Transverse colon (tissue), 4 donors: ENCODE measurements at regions not wholly inside any gene's neighbourhood (a gene's known extent, or its start where the extent isn't known, plus 50 kb on each side); places are given as distances from the start of the nearest gene placed in this dataset.
"Not testable (repeated sequence)": the region's sequence is repeated elsewhere in the genome, so short reads cannot be mapped to it uniquely, and the experiment has no call there.

Source experiments
- DNase-seq: peaks from one replicate; pipeline ENCODE4 v3.0.0-alpha.2; 2019
- H3K27ac ChIP-seq, 4 donors: fragments of 200-600 bp; sonication (generic); 2 replicates each; pipeline ENCODE4 v1.5.1; 2016 to 2018; ENCODE audit warnings: inconsistent platforms in 4 of 4
- H3K27me3 ChIP-seq: fragments of 200-600 bp; sonication (generic); 2 replicates; pipeline ENCODE4 v1.5.1; 2017; ENCODE audit warnings: inconsistent platforms
- H3K36me3 ChIP-seq, 4 donors: fragments of 200-600 bp; sonication (generic); 2 replicates each; pipeline ENCODE4 v1.5.1; 2017 to 2019; ENCODE audit warnings: inconsistent platforms in 4 of 4
- H3K4me1 ChIP-seq, 4 donors: fragments of 200-600 bp; sonication (generic); 2 replicates each; pipeline ENCODE4 v1.5.1; 2017 to 2020; ENCODE audit warnings: inconsistent platforms in 4 of 4
- H3K4me3 ChIP-seq, 4 donors: fragments of 200-600 bp; sonication (generic); 1 replicate in 1 of 4; 2 replicates in 3 of 4; pipeline versions ENCODE4 v1.5.1 to v1.6.1; 2017 to 2019; ENCODE audit warnings: inconsistent platforms in 4 of 4
- H3K9me3 ChIP-seq, 2 donors: fragments of 200-600 bp; sonication (generic); 2 replicates each; pipeline ENCODE4 v1.5.1; 2017 to 2019; ENCODE audit warnings: inconsistent platforms in 2 of 2
- EP300 ChIP-seq: sonication (generic); formaldehyde crosslinking; IDR thresholded peaks from one replicate; pipeline ENCODE4 v1.6.1; 2017; ENCODE audit warnings: antibody characterized with exemption, low read depth
- POLR2A ChIP-seq: fragments of 450-650 bp; IDR thresholded peaks from one replicate; pipeline ENCODE4 v1.6.1; 2016; ENCODE audit warnings: antibody characterized with exemption, mild to moderate bottlenecking, moderate library complexity
- POLR2AphosphoS5 ChIP-seq, 3 donors: sonication (generic); formaldehyde crosslinking; IDR thresholded peaks; one replicate each; pipeline ENCODE4 v1.6.1; 2016; ENCODE audit warnings: antibody characterized with exemption in 3 of 3
- WGBS, 2 donors: methylation state at CpG; one replicate each; pipeline ENCODE4 v1.1.5; 2018; ENCODE audit warnings: low coverage in 1 of 2; 5-methylcytosine and 5-hydroxymethylcytosine counted together
- in situ Hi-C, 4 donors: fragments of 200-750 bp; cut with MboI; loops; one replicate each; pipeline versions ENCODE4 v1.15.0 to v1.15.1; 2017; ENCODE audit warnings: low sequenced_read_pairs in 3 of 4, low pct_ligation_motif_present in 1 of 4, low pct_unique_long_range_greater_than_20kb in 1 of 4
- intact Hi-C: fragments of 100-400 bp; cut with DNase I; formaldehyde crosslinking; loops from one replicate; pipeline ENCODE4 v1.15.1; 2023; ENCODE audit warnings: low total_unique reads
- TF ChIP-seq, protein P1 (sequence below), 5 experiments: fragments of 200-600 bp in 3 of 5; fragments of 450-650 bp in 2 of 5; sonication (generic) in 3 of 5; IDR thresholded peaks; 1 replicate in 2 of 5; 2 replicates in 3 of 5; pipeline ENCODE4 v1.5.1; 2016 to 2017; ENCODE audit warnings: antibody characterized with exemption in 5 of 5, inconsistent platforms in 3 of 5, mild to moderate bottlenecking in 2 of 5, moderate library complexity in 1 of 5

DNA sequence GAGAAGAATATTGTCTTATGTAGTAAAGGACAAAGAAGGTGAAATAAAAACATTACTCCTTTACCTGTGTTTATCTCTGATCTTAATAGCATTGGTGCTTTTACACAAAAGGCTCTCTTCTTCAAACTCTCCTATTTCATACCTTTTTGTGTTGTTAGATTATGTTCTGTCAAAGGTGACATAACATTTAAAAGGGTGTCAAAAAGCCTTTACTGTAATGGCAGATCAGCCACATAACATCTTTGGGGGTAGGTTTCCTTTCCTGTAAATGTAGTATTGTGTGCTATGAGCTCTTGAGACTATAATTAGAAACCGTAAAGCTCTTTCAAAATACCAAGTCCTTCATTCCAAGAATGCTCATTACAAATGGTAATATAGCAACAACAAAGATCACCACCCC, 400.1 kb downstream of the LNPK start:
- WGBS, 2 donors = 84 to 100% methylated on average over 1 of the region's 1 CpG
- H3K27me3 ChIP-seq = no peaks in the 10 kb centered on the region
- no peak overlapping the region for H3K27ac ChIP-seq
- no peak for TF ChIP-seq POLR2AphosphoS5 (IDR thresholded peaks at IDR 0.05)
- no peak for TF ChIP-seq POLR2A
- TF ChIP-seq EP300 = no peak
- TF ChIP-seq, protein P1, sequence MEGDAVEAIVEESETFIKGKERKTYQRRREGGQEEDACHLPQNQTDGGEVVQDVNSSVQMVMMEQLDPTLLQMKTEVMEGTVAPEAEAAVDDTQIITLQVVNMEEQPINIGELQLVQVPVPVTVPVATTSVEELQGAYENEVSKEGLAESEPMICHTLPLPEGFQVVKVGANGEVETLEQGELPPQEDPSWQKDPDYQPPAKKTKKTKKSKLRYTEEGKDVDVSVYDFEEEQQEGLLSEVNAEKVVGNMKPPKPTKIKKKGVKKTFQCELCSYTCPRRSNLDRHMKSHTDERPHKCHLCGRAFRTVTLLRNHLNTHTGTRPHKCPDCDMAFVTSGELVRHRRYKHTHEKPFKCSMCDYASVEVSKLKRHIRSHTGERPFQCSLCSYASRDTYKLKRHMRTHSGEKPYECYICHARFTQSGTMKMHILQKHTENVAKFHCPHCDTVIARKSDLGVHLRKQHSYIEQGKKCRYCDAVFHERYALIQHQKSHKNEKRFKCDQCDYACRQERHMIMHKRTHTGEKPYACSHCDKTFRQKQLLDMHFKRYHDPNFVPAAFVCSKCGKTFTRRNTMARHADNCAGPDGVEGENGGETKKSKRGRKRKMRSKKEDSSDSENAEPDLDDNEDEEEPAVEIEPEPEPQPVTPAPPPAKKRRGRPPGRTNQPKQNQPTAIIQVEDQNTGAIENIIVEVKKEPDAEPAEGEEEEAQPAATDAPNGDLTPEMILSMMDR (IDR thresholded peaks at IDR 0.05) = no peak
- H3K4me1 ChIP-seq = no peaks in the 10 kb centered on the region
- DNase-seq = no peak
- no peaks in the 10 kb centered on the region for H3K36me3 ChIP-seq
- H3K9me3 ChIP-seq = no peaks in the 10 kb centered on the region
- in situ Hi-C loops = no loop called here
- no peak overlapping the region for H3K4me3 ChIP-seq
- intact Hi-C loops = no loop called here

DNA sequence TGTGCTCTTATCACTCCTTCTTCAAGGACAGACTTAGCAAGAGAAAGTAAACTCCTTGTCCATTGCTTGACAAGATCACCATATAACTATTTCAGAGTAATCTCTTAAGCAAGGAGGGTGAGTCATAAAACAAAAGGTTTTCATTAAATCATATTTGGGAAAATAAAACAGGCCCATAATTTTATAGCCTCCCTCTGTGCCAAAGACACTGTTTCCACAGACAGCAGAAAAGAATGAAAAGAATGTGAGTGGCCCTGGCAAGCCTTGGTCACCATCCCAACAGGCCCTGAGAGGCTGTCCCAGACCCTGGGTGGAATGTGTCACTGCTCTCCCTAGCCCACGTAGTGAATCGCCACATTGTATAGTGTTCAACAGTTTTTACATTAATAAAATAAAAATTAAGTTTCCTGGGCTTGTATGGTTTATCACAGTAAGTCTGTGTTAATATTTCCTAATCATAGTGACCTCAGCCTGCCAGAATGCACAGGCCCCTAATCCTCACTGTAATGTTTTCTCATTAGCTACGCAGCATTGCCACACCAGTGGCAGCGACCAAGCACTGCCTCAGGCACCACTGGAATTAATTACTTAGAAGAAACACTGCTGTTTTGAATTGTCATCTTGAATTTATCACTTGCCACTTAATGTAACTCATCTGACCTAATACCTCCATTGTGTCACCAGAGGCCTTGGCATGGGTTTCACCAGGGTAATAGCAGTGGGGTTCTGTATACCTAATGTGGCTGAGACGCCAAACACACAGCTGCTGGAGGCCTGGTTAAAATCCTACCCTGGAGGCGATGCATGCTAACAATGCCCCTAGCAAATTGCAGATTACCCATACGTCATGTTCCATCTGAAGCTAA, 401.9 kb downstream of the LNPK start:
- 74 to 82% methylated on average over 4 to 7 of the region's 7 CpGs for WGBS, 2 donors
- Histone ChIP-seq H3K36me3 (no peaks in the 10 kb centered on the region), H3K4me3 (no peak overlapping the region), H3K27ac (no peak overlapping the region), H3K9me3 (no peaks in the 10 kb centered on the region), H3K4me1 (no peaks in the 10 kb centered on the region), H3K27me3 (no peaks in the 10 kb centered on the region)
- DNase-seq = no peak
- in situ Hi-C loops (no loop called here), intact Hi-C loops (no loop called here)
- TF ChIP-seq, protein P1 (IDR thresholded peaks at IDR 0.05) = no peak
- TF ChIP-seq POLR2AphosphoS5 (IDR thresholded peaks at IDR 0.05) (no peak), POLR2A (no peak), EP300 (no peak)

DNA sequence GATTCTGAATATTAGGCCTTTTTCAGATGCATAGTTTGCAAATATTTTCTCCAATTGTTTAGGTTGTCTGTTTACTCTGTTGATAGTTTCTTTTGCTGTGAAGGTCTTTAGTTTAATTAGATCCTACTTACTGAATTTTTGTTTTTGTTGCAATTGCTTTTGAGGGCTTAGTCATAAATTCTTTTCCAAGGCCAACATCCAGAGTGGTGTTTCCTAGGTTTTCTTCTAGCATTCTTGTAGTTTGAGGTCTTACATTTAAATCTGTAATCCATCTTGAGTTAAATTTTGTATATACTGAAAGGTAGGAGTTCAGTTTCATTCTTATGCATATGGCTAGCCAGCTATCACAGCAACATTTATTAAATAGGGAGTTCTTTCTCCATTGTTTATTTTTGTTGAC, 404.8 kb downstream of the LNPK start:
- in situ Hi-C loops = no loop called here

DNA sequence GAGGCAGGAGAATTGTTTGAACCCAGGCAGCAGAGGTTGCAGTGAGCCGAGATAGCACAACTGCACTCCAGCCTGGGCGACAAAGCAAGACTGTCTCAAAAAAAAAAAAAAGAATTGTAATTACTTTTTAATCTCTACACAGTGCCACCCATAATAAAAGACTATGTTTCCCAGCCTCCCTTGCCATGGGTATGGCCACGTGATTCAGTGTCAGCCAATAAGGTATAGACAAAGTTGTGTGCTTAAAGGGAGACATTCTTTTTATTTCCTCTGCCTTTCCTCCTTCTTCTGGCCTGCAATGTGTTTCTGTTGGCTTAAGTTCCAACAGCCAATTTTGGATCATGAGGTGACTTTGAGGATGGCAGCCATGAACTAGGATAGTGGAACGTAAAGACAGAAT, 406.9 kb downstream of the LNPK start:
- TF ChIP-seq POLR2A = no peak
- TF ChIP-seq EP300 = no peak
- TF ChIP-seq POLR2AphosphoS5 (IDR thresholded peaks at IDR 0.05) = no peak
- TF ChIP-seq, protein P1 (IDR thresholded peaks at IDR 0.05) = no peak
- Histone ChIP-seq H3K4me3 (no peak overlapping the region), H3K4me1 (no peaks in the 10 kb centered on the region), H3K27ac (no peak overlapping the region), H3K9me3 (no peaks in the 10 kb centered on the region), H3K27me3 (no peaks in the 10 kb centered on the region), H3K36me3 (no peaks in the 10 kb centered on the region)
- in situ Hi-C loops = no loop called here
- DNase-seq = no peak
- intact Hi-C loops = no loop called here
- WGBS, 2 donors = 67 to 83% methylated on average over 2 to 4 of the region's 4 CpGs

More for the DNA sequence above, 404.8 kb downstream of the LNPK start:
- DNase-seq = no peak
- Histone ChIP-seq H3K9me3 (no peaks in the 10 kb centered on the region), H3K36me3 (no peaks in the 10 kb centered on the region), H3K27me3 (no peaks in the 10 kb centered on the region), H3K4me3 (no peak overlapping the region), H3K4me1 (no peaks in the 10 kb centered on the region), H3K27ac (no peak overlapping the region)
- no peak for TF ChIP-seq EP300
- no peak for TF ChIP-seq POLR2AphosphoS5 (IDR thresholded peaks at IDR 0.05)
- TF ChIP-seq, protein P1 (IDR thresholded peaks at IDR 0.05) = no peak
- no peak for TF ChIP-seq POLR2A
- intact Hi-C loops = no loop called here

DNA sequence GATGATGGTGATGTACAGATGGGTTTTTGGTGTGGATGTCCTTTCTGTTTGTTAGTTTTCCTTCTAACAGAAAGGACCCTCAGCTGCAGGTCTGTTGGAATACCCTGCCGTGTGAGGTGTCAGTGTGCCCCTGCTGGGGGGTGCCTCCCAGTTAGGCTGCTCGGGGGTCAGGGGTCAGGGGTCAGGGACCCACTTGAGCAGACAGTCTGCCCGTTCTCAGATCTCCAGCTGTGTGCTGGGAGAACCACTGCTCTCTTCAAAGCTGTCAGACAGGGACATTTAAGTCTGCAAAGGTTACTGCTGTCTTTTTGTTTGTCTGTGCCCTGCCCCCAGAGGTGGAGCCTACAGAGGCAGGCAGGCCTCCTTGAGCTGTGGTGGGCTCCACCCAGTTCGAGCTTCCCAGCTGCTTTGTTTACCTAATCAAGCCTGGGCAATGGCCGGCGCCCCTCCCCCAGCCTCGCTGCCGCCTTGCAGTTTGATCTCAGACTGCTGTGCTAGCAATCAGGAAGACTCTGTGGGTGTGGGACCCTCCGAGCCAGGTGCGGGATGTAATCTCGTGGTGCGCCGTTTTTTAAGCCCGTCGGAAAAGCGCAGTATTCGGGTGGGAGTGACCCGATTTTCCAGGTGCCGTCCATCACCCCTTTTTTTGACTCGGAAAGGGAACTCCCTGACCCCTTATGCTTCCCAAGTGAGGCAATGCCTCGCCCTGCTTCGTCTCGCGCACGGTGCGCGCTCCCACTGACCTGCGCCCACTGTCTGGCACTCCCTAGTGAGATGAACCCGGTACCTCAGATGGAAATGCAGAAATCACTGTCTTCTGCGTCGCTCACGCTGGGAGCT, 408.2 kb downstream of the LNPK start:
- DNase-seq, H3K4me1 ChIP-seq, H3K36me3 ChIP-seq, H3K9me3 ChIP-seq, in situ Hi-C loops, H3K27ac ChIP-seq, H3K4me3 ChIP-seq, H3K27me3 ChIP-seq, intact Hi-C loops: not testable (repeated sequence)
- whole genome bisulfite sequencing, 2 donors = 71 to 93% methylated on average over 13 to 30 of the region's 32 CpGs

DNA sequence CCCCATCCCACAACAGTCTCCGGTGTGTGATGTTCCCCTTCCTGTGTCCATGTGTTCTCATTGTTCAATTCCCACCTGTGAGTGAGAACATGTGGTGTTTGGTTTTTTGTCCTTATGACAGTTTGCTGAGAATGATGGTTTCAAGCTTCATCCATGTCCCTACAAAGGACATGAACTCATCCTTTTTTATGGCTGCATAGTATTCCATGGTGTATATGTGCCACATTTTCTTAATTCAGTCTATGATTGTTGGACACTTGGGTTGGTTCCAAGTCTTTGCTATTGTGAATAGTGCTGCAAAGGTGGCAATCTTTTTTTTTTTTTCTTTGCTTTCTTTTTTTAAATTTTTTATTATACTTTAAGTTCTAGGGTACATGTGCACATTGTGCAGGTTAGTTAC, 406.7 kb upstream of the ATP5MC3 start:
- H3K4me1 ChIP-seq, H3K36me3 ChIP-seq, H3K4me3 ChIP-seq, H3K27me3 ChIP-seq, H3K9me3 ChIP-seq, H3K27ac ChIP-seq, in situ Hi-C loops, DNase-seq: not testable (repeated sequence)
- WGBS, 2 donors = 93% methylated on average over 1 of the region's 1 CpG; no CpG with 5 or more reads in 1 of the 2 donors
- intact Hi-C loops = loop anchor here (10.0 kb wide), 1 partner anchor 497 kb away; the partner anchor contains the start of gene EVX2
